SK-N-MC (cell line): ENCODE measurements at regions not wholly inside any gene's neighbourhood (a gene's known extent, or its start where the extent isn't known, plus 50 kb on each side); places are given as distances from the start of the nearest gene placed in this dataset.
"Not testable (repeated sequence)": the region's sequence is repeated elsewhere in the genome, so short reads cannot be mapped to it uniquely, and the experiment has no call there.

Experiments
- DNase-seq: peaks from one replicate; pipeline ENCODE4 v3.0.0-alpha.2; 2011; ENCODE audit warnings: low read depth, low spot score
- H3K27ac ChIP-seq: fragments of 200-600 bp; sonication (generic); 2 replicates; pipeline ENCODE4 v1.5.1; 2016; ENCODE audit warnings: mixed run types
- H3K36me3 ChIP-seq: fragments of 200-600 bp; sonication (generic); 2 replicates; pipeline ENCODE4 v1.6.1; 2017; ENCODE audit warnings: antibody characterized with exemption, low read length, mixed read lengths; ENCODE audit not compliant: insufficient read depth
- H3K4me3 ChIP-seq: fragments of 200-600 bp; sonication (generic); 2 replicates; pipeline ENCODE4 v1.5.1; 2016
- H3K9ac ChIP-seq: fragments of 200-600 bp; sonication (generic); 2 replicates; pipeline ENCODE4 v1.8.0; 2017; ENCODE audit warnings: mixed run types, mixed read lengths; ENCODE audit not compliant: insufficient read length
- H3K9me3 ChIP-seq: fragments of 200-600 bp; sonication (generic); 2 replicates; pipeline ENCODE4 v1.6.1; 2017; ENCODE audit warnings: low read depth, mild to moderate bottlenecking, antibody characterized with exemption, low read length, moderate library complexity, mixed read lengths
- EZH2 ChIP-seq: fragments of 200-600 bp; sonication (generic); IDR thresholded peaks from one replicate; pipeline ENCODE4 v1.6.1; 2017; ENCODE audit warnings: antibody characterized with exemption
- FOXP2 ChIP-seq: optimal IDR thresholded peaks from 2 replicates; pipeline ENCODE3; 2011; ENCODE audit warnings: mild to moderate bottlenecking, moderate library complexity; ENCODE audit not compliant: insufficient read depth; ENCODE audit errors: extremely low read length, control extremely low read depth
- POLR2AphosphoS5 ChIP-seq: IDR thresholded peaks from 2 replicates; pipeline ENCODE4 v1.6.1; 2012; ENCODE audit warnings: mild to moderate bottlenecking, low read depth, low read length, borderline replicate concordance

DNA sequence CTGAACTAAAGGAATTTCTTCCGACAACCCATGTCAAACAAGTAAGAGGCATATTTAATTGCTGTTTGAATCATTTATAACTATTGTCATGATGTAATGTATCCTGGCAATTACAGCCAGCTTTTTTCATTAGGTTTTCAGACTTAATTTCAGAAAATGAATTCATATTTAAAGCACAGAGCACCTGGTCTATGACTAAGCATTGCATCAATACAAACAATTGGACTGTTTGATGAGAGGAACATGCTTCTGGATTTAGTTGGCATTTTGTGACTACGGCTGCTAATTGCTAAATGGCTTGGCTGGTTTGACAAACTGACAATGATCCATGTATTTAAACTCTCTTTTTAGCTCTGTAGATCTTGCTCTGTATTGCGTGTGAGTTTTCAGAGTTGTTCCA, 853.4 kb downstream of the NCAM2 start:
- Histone ChIP-seq H3K9ac (no peak overlapping the region), H3K27ac (no peak overlapping the region), H3K4me3 (no peak overlapping the region), H3K36me3 (no peaks in the 10 kb centered on the region), H3K9me3 (no peaks in the 10 kb centered on the region)
- TF ChIP-seq EZH2 = no peak
- TF ChIP-seq FOXP2 = no peak
- no peak for TF ChIP-seq POLR2AphosphoS5
- DNase-seq = no peak

DNA sequence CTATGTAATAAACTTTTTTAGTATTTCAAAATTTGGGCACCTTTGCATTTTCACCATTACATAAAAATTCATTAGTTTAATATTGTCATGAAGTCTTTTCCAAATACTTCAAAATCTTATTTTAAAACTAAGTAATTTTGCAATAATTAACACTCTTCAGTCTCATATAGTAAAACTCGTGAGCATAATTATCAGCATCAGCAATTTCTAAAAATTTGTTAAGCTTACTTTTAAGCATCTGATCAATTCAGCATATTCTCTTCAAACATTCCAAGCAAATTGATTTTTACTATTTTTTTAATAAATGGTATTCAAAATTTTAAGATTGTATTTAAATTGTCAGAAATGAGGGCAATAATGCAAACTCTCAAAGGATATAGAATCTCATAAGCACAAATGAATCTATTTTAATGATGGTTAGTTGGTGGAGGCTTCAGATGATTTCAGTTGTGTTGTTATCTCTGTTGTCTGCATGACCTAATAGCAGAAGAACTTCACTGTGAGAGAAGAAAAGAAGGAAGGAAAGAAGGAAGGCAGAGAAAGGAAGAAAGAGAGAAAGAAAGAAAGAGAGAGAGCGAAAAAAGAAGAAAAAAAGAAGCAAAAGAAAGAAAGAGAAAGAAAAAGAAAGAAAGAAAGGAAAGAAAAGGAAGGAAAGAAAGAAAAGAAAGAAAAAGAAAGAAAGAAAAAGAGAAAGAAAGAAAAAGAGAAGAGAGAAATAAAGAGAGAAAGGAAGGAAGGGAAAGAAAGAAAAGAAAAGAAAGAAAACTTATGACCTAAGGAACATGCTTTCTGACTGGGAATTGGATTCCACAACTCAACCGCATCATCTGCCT, 860.5 kb downstream of the NCAM2 start:
- Histone ChIP-seq H3K9me3 (no peaks in the 10 kb centered on the region), H3K36me3 (no peaks in the 10 kb centered on the region)

DNA sequence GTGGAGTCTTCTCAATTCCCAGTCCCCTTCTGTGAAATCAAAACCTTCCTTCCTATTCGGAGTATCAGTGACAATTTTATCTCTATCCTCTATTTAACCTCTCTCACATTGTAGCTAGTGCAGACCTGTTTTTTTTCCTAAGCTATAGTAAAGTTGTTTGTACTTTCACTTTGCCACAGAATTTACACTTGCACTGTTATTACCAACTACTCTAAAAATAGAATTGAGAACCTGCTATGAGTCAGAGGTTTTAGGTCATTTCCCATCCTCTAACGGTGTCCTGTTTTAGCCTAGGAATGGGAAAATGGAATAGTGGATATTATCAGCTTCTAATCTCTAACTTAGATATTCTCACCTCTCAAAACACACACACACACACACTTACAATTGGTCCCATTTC, 862.7 kb downstream of the NCAM2 start:
- no peak for TF ChIP-seq EZH2
- no peak for TF ChIP-seq POLR2AphosphoS5
- no peak for TF ChIP-seq FOXP2
- H3K4me3 ChIP-seq = no peak overlapping the region
- H3K27ac ChIP-seq = no peak overlapping the region
- H3K36me3 ChIP-seq = no peaks in the 10 kb centered on the region
- no peak for DNase-seq
- H3K9ac ChIP-seq = no peak overlapping the region
- no peaks in the 10 kb centered on the region for H3K9me3 ChIP-seq

More for the DNA sequence above, 860.5 kb downstream of the NCAM2 start:
- no peak overlapping the region for H3K4me3 ChIP-seq
- no peak overlapping the region for H3K27ac ChIP-seq
- DNase-seq = no peak
- no peak overlapping the region for H3K9ac ChIP-seq
- no peak for TF ChIP-seq EZH2
- TF ChIP-seq POLR2AphosphoS5 = no peak
- no peak for TF ChIP-seq FOXP2

DNA sequence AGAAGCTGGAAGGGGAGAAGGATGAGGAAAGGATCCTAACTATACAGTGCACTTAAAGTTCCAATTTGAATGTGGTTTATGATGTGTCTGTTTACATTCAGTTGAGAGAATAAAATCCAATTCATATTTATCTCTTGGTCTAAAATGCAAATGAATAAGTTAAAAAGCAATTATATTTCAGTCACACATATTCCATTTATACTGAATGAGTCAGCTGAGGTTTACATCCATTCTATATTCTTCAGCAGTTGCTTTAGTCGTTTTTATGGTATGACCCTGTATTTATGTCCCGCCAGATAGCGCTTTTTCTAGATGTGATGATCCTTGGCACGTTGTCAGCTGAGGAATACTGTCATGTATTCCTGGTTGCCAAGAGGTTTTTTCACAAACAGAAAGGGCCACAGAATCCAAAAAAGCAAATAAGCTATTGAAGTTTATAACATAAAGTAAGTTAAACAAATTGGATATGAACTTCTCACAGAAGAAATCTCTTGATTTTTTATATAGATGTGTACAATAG, 866.2 kb downstream of the NCAM2 start:
- Histone ChIP-seq H3K4me3 (no peak overlapping the region), H3K36me3 (no peaks in the 10 kb centered on the region), H3K9ac (no peak overlapping the region), H3K27ac (no peak overlapping the region), H3K9me3 (no peaks in the 10 kb centered on the region)
- TF ChIP-seq EZH2 = no peak
- DNase-seq = no peak

DNA sequence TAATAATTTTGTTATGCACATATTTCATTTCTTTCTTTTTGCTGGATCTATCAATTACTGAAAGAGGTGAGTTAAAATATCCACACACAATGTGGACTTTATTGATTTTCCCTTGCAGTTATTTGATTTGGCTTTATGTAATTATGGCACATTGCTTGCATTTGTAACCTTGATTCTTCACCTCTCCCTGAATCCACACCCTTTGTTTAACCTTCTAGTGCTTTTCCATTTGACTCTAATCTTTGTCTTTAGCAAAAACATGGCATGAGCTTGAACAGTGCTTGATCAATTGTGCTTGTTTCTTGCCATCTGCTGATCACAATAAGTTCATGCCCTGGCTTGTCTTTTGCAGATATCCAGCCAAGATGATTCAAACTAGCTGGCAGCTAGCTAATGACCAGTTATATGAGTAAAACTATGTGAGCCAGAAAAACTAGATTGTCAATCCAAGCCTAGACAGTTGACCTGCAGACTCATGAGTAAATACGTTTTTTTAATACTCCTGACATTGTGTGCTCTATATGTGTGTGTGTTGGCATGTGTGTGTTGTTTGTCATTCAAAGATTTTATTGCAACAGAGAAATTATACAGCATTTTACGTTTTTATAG, 899.2 kb downstream of the NCAM2 start:
- no peak for TF ChIP-seq FOXP2
- Histone ChIP-seq H3K27ac (no peak overlapping the region), H3K36me3 (no peaks in the 10 kb centered on the region), H3K9ac (no peak overlapping the region), H3K9me3 (no peaks in the 10 kb centered on the region), H3K4me3 (no peak overlapping the region)
- DNase-seq = no peak

DNA sequence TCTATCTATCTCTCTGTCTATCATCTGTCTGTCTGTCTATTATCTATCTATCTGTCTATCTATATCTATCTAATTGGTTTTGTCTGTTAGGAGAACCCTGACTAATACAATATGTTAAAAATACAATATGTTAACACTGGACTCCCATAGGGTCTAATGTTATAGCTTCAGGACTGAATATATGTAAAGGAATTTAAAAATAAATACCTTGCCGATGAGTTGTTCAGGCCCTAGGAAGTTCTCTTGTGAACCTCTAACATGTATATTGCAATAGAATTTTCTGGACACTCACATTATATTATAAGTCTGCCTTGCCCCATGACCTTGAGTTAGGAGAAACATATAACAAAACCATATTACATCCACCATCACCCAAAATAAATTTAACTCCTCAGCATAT, 900.6 kb downstream of the NCAM2 start:
- TF ChIP-seq FOXP2 = no peak
- TF ChIP-seq EZH2 = no peak
- no peak for TF ChIP-seq POLR2AphosphoS5
- H3K4me3 ChIP-seq = no peak overlapping the region
- H3K9me3 ChIP-seq = no peaks in the 10 kb centered on the region
- H3K27ac ChIP-seq = no peak overlapping the region
- DNase-seq = no peak
- H3K9ac ChIP-seq = no peak overlapping the region
- H3K36me3 ChIP-seq = no peaks in the 10 kb centered on the region

DNA sequence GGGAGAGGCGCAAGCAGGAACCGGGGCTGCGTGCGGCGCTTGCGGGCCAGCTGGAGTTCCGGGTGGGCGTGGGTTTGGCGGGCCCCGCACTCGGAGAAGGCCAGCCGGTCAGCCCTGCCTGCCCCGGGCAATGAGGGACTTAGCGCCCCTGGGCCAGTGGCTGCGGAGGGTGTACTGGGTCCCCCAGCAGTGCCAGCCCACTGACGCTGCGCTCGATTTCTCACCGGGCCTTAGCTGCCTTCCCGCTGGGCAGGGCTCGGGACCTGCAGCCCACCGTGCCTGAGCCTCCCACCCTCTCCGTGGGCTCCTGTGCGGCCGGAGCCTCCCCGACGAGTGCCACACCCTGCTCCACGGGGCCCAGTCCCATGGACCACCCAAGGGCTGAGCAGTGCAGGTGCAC, 904.2 kb downstream of the NCAM2 start:
- H3K27ac ChIP-seq, H3K36me3 ChIP-seq, DNase-seq, H3K9me3 ChIP-seq, H3K9ac ChIP-seq, H3K4me3 ChIP-seq: not testable (repeated sequence)

DNA sequence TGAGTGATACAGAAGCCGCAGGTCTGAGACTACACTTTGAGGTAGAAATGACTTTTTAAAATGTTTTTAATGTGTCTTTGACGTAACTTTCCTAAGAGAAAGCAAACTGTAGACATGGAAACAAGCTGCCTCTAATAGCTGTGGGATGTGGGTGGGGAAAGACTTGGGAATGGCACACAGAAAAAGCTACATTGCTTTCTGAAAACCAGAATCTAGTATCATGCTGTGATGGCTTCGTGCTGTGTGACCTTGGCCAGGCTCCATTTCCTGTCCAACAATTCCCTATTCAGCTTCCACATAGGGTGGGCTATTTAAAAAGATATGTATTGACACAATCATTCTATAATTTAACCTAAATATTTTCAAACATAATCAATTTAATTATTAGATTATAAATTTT, 909.1 kb downstream of the NCAM2 start:
- no peaks in the 10 kb centered on the region for H3K36me3 ChIP-seq
- H3K9me3 ChIP-seq = 0 out of 2 replicates have a peak, but pooled peaks cover 2% of the 10 kb centered on the region
- H3K4me3 ChIP-seq = no peak overlapping the region
- no peak for DNase-seq
- H3K27ac ChIP-seq = no peak overlapping the region
- TF ChIP-seq FOXP2 = no peak
- no peak for TF ChIP-seq EZH2
- TF ChIP-seq POLR2AphosphoS5 = no peak
- no peak overlapping the region for H3K9ac ChIP-seq

DNA sequence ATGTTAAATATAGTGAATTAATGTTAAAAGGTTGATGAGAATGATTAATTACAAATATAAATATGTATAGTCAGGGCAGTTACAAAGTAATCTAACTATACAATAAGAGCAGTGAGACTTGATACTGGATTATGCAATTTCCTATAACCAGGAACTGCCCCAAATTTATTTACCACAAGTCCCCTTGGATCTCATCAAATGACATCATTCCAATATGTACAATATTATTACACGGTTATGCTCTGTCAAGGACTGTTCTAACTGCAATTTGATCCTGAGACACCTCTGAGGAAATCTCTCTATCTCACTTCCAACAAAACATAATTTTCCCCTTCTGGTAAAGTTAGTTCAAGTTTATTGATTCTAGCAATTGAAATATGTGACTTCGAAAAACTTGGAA, 917.6 kb downstream of the NCAM2 start:
- H3K9ac ChIP-seq = no peak overlapping the region
- no peak overlapping the region for H3K4me3 ChIP-seq
- H3K36me3 ChIP-seq = no peaks in the 10 kb centered on the region
- TF ChIP-seq POLR2AphosphoS5 (no peak), FOXP2 (no peak), EZH2 (no peak)
- no peaks in the 10 kb centered on the region for H3K9me3 ChIP-seq
- peak; percentile 18 for DNase-seq
- H3K27ac ChIP-seq = no peak overlapping the region
